ENCODE measurements at regions not wholly inside any gene's neighbourhood (a gene's known extent, or its start where the extent isn't known, plus 50 kb on each side); places are given as distances from the start of the nearest gene placed in this dataset.
"Not testable (repeated sequence)": the region's sequence is repeated elsewhere in the genome, so short reads cannot be mapped to it uniquely, and the experiment has no call there.

GRCh38 chr11:59031746-59032145, 54.4 kb upstream of the GLYATL1B start:
- BruUV-seq (replicated peaks); H3K4me3 ChIP-seq (replicated peaks in 1 of 3; ENCODE audit: insufficient read depth in 1 of 3, low read depth in 1 of 3, low read length in 3 of 3); H3K9me3 ChIP-seq (replicated peaks; ENCODE audit: control insufficient read depth, insufficient read depth, low read length); POLR2A ChIA-PET; H3K79me2 ChIP-seq (ENCODE audit: control insufficient read depth, insufficient read depth, low read length); dilution Hi-C loops (cut with MboI; ENCODE audit: extremely low pct_ligation_motif_present, low sequenced_read_pairs); H3K4me2 ChIP-seq (ENCODE audit: insufficient read depth, low read length); DNase-seq (ENCODE audit: low read depth, low spot score); H3K36me3 ChIP-seq (ENCODE audit: control insufficient read depth in 2 of 2, extremely low read depth in 1 of 2, insufficient read depth in 2 of 2, low read length in 2 of 2); FAIRE-seq; H3K4me1 ChIP-seq (ENCODE audit: control insufficient read depth, extremely low read depth, insufficient read depth, low read length); H2AFZ ChIP-seq (ENCODE audit: low read depth, low read length); H3K9me1 ChIP-seq (replicated peaks; ENCODE audit: control insufficient read depth, extremely low read depth, insufficient read depth, low read length); H4K20me1 ChIP-seq (replicated peaks; ENCODE audit: control insufficient read depth, extremely low read depth, insufficient read depth, low read length); H3K9ac ChIP-seq (replicated peaks; ENCODE audit: extremely low read depth, insufficient read depth, low read length); H3K27ac ChIP-seq (ENCODE audit: insufficient read depth, low read depth, low read length); intact Hi-C loops (cut with micrococcal nuclease); H3K27me3 ChIP-seq (ENCODE audit: control insufficient read depth in 2 of 2, insufficient read depth in 2 of 2, low read length in 2 of 2); CTCF ChIA-PET: not testable (repeated sequence)
